H9 (cell line): ENCODE measurements at regions not wholly inside any gene's neighbourhood (a gene's known extent, or its start where the extent isn't known, plus 50 kb on each side); places are given as distances from the start of the nearest gene placed in this dataset.

Source experiments
- DNase-seq: peaks from one replicate; pipeline ENCODE4 v3.0.0-alpha.2; 2017
- H2AFZ ChIP-seq: one replicate; pipeline ENCODE4 v1.6.1; 2013; ENCODE audit warnings: mild to moderate bottlenecking, low read length, control low read depth, moderate library complexity
- H2AK5ac ChIP-seq: 2 replicates; pipeline ENCODE4 v1.6.1; 2013; ENCODE audit warnings: low read length, control low read depth, mixed read lengths; ENCODE audit not compliant: insufficient read length
- H2BK120ac ChIP-seq: one replicate; pipeline ENCODE4 v1.6.1; 2013; ENCODE audit warnings: low read depth, mild to moderate bottlenecking, low read length, control low read depth, inconsistent platforms; ENCODE audit not compliant: poor library complexity, severe bottlenecking
- H2BK12ac ChIP-seq: 2 replicates; pipeline ENCODE4 v1.6.1; 2013; ENCODE audit warnings: low read length, control low read depth, mixed read lengths, low read depth; ENCODE audit not compliant: insufficient read length
- H2BK15ac ChIP-seq: 2 replicates; pipeline ENCODE4 v1.6.1; 2013; ENCODE audit warnings: low read depth, low read length, control low read depth
- H2BK20ac ChIP-seq: one replicate; pipeline ENCODE4 v1.6.1; 2013; ENCODE audit warnings: low read depth, mild to moderate bottlenecking, low read length, control low read depth, inconsistent platforms; ENCODE audit not compliant: poor library complexity, severe bottlenecking
- H2BK5ac ChIP-seq: 2 replicates; pipeline ENCODE4 v1.6.1; 2013; ENCODE audit warnings: low read length, control low read depth, mixed read lengths; ENCODE audit not compliant: insufficient read length
- H3K14ac ChIP-seq: 2 replicates; pipeline ENCODE4 v1.6.1; 2013; ENCODE audit warnings: low read length, control low read depth; ENCODE audit not compliant: insufficient read depth
- H3K18ac ChIP-seq: 2 replicates; pipeline ENCODE4 v1.6.1; 2013; ENCODE audit warnings: low read depth, mild to moderate bottlenecking, mixed read lengths, low read length, control low read depth; ENCODE audit not compliant: insufficient read length
- H3K23ac ChIP-seq: 2 replicates; pipeline ENCODE4 v1.6.1; 2013; ENCODE audit warnings: low read length, control low read depth, mixed read lengths, low read depth; ENCODE audit not compliant: insufficient read length
- H3K23me2 ChIP-seq: 2 replicates; pipeline ENCODE4 v1.6.1; 2013; ENCODE audit warnings: low read depth, mild to moderate bottlenecking, mixed read lengths, low read length, control low read depth; ENCODE audit not compliant: insufficient read length, poor library complexity, severe bottlenecking
- H3K27ac ChIP-seq: 2 replicates; pipeline ENCODE4 v1.5.1; 2013; ENCODE audit warnings: low read length, control low read depth, mixed read lengths, low read depth; ENCODE audit not compliant: insufficient read length
- H3K27me3 ChIP-seq: 2 replicates; pipeline ENCODE4 v1.6.1; 2013; ENCODE audit warnings: low read length, control low read depth, inconsistent platforms; ENCODE audit not compliant: insufficient read depth
- H3K4ac ChIP-seq: 2 replicates; pipeline ENCODE4 v1.6.1; 2013; ENCODE audit warnings: low read depth, mild to moderate bottlenecking, control low read depth, inconsistent platforms, low read length, moderate library complexity
- H3K4me1 ChIP-seq: 2 replicates; pipeline ENCODE4 v1.6.1; 2013; ENCODE audit warnings: low read length, control low read depth, inconsistent platforms; ENCODE audit not compliant: insufficient read depth
- H3K4me2 ChIP-seq: 2 replicates; pipeline ENCODE4 v1.6.1; 2013; ENCODE audit warnings: low read length, control low read depth, mixed read lengths; ENCODE audit not compliant: insufficient read length, insufficient read depth
- H3K56ac ChIP-seq: 2 replicates; pipeline ENCODE4 v1.6.1; 2013; ENCODE audit warnings: low read depth, mild to moderate bottlenecking, mixed read lengths, low read length, control low read depth; ENCODE audit not compliant: insufficient read length
- H3K79me1 ChIP-seq: 2 replicates; pipeline ENCODE4 v1.6.1; 2013; ENCODE audit warnings: low read depth, mild to moderate bottlenecking, moderate library complexity, low read length, control low read depth, inconsistent platforms; ENCODE audit not compliant: insufficient read depth, poor library complexity, severe bottlenecking
- H3K79me2 ChIP-seq: 2 replicates; pipeline ENCODE4 v1.6.1; 2013; ENCODE audit warnings: low read length, control low read depth, inconsistent platforms; ENCODE audit not compliant: insufficient read depth
- H3K9ac ChIP-seq: 2 replicates; pipeline ENCODE4 v1.6.1; 2013; ENCODE audit warnings: low read length, control low read depth, mixed read lengths; ENCODE audit not compliant: insufficient read length; ENCODE audit errors: extremely low read depth
- H3K9me3 ChIP-seq: one replicate; pipeline ENCODE4 v1.6.1; 2013; ENCODE audit warnings: low read depth, low read length, inconsistent platforms; ENCODE audit not compliant: control insufficient read depth
- H3T11ph ChIP-seq: one replicate; pipeline ENCODE4 v1.6.1; 2013; ENCODE audit warnings: mild to moderate bottlenecking, low read length, control low read depth, inconsistent platforms
- H4K20me1 ChIP-seq: one replicate; pipeline ENCODE4 v1.6.1; 2013; ENCODE audit not compliant: control insufficient read depth, insufficient read length, insufficient read depth
- H4K5ac ChIP-seq: 2 replicates; pipeline ENCODE4 v1.6.1; 2013; ENCODE audit warnings: low read depth, mild to moderate bottlenecking, mixed read lengths, low read length, control low read depth; ENCODE audit not compliant: insufficient read length
- H4K8ac ChIP-seq: replicated peaks from 2 replicates; pipeline ENCODE4 v1.6.1; 2013; ENCODE audit warnings: low read length, control low read depth, mixed read lengths, low read depth; ENCODE audit not compliant: insufficient read length
- H4K91ac ChIP-seq: 2 replicates; pipeline ENCODE4 v1.6.1; 2013; ENCODE audit warnings: low read depth, mild to moderate bottlenecking, moderate library complexity, mixed read lengths, low read length, control low read depth; ENCODE audit not compliant: insufficient read length
- H3K27ac Mint-ChIP-seq, 3 experiments: 2 replicates in 2 of 3; 3 replicates in 1 of 3; pipeline ENCODE4 v1.8.0; 2020 to 2021; ENCODE audit warnings: mixed read lengths in 3 of 3, mild to moderate bottlenecking in 1 of 3, moderate library complexity in 1 of 3
- H3K27me3 Mint-ChIP-seq: 2 replicates; pipeline ENCODE4 v1.8.0; 2021; ENCODE audit warnings: low read depth, mild to moderate bottlenecking, moderate library complexity, mixed read lengths
- H3K36me3 Mint-ChIP-seq, 3 experiments: 2 replicates in 2 of 3; 3 replicates in 1 of 3; pipeline ENCODE4 v1.8.0; 2020 to 2021; ENCODE audit warnings: low read depth in 3 of 3, mixed read lengths in 3 of 3; ENCODE audit not compliant: insufficient read depth in 1 of 3
- H3K4me1 Mint-ChIP-seq, 2 experiments: 2 replicates each; pipeline ENCODE4 v1.8.0; 2020; ENCODE audit warnings: mixed read lengths in 2 of 2
- H3K4me3 Mint-ChIP-seq, 2 experiments: 2 replicates in 1 of 2; 3 replicates in 1 of 2; pipeline ENCODE4 v1.8.0; 2020 to 2021; ENCODE audit warnings: mild to moderate bottlenecking in 2 of 2, mixed read lengths in 2 of 2, moderate library complexity in 1 of 2
- H3K9me3 Mint-ChIP-seq, 2 experiments: 2 replicates in 1 of 2; 3 replicates in 1 of 2; pipeline ENCODE4 v1.8.0; 2020; ENCODE audit warnings: mild to moderate bottlenecking in 2 of 2, mixed read lengths in 2 of 2, moderate library complexity in 1 of 2
- WGBS: extraction: QIAGEN DNeasy Blood & Tissue Kit; methylation state at CpG from one replicate; pipeline ENCODE4 v1.1.7; 2013; ENCODE audit warnings: missing lambda C conversion rate, low lambda C conversion rate, mixed read lengths; ENCODE audit not compliant: insufficient read length; ENCODE audit errors: extremely low coverage; 5-methylcytosine and 5-hydroxymethylcytosine counted together
- TF ChIP-seq, protein P1 (sequence below): fragments of 200-600 bp; sonication (generic); conservative IDR thresholded peaks from 3 replicates; pipeline ENCODE4 v1.8.0; 2021; ENCODE audit warnings: antibody characterized with exemption, mild to moderate bottlenecking

DNA sequence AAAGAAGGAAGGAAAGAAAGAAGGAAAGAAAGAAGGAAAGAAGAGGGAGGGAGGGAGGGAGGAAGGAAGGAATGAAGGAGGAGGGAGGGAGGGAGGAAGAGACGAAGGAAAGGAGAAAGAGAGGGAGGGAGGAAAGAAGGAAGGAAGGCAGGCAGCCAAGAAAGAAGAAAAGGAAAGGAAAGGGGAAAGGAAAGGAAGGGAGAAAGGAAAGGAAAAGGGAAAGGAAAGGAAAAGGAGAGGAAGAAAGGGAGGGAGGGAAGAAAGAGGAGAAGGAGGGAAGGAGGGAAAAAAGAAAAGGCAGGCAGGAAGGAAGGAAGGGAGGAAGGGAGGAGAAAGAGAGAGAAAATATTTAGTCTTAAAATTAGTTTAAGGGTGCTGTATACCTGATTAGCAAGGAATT is 704.1 kb downstream of the LUZP2 start:
- H3K4me1 ChIP-seq: no peaks in the 10 kb centered on the region
- H4K20me1 ChIP-seq: no peaks in the 10 kb centered on the region
- no CpG with 5 or more reads among the region's 1 CpG for WGBS
- no peak overlapping the region for H2BK120ac ChIP-seq
- no peak overlapping the region for H3K56ac ChIP-seq
- no peak overlapping the region for H4K91ac ChIP-seq
- no peak overlapping the region for H2BK12ac ChIP-seq
- H3K27ac ChIP-seq: no peak overlapping the region
- no peak overlapping the region for H2BK20ac ChIP-seq
- Mint-ChIP-seq H3K4me3 (no peak overlapping the region), H3K4me1 (peaks cover 12 to 13% of the 10 kb centered on the region in 2 experiments), H3K27ac (peak overlapping the region in 2 of 3 experiments; percentile 20 to 43; a peak in 3 of 7 replicates), H3K9me3 (peaks cover 3% of the 10 kb centered on the region in 2 experiments; a peak in 3 of 5 replicates), H3K27me3 (no peaks in the 10 kb centered on the region), H3K36me3 (peaks cover 0 to 4% (median 0%) of the 10 kb centered on the region in 3 experiments; a peak in 3 of 7 replicates)
- H4K5ac ChIP-seq: no peak overlapping the region
- H2BK15ac ChIP-seq: no peak overlapping the region
- H3K27me3 ChIP-seq: no peaks in the 10 kb centered on the region
- no peaks in the 10 kb centered on the region for H3K79me2 ChIP-seq
- TF ChIP-seq, protein P1, sequence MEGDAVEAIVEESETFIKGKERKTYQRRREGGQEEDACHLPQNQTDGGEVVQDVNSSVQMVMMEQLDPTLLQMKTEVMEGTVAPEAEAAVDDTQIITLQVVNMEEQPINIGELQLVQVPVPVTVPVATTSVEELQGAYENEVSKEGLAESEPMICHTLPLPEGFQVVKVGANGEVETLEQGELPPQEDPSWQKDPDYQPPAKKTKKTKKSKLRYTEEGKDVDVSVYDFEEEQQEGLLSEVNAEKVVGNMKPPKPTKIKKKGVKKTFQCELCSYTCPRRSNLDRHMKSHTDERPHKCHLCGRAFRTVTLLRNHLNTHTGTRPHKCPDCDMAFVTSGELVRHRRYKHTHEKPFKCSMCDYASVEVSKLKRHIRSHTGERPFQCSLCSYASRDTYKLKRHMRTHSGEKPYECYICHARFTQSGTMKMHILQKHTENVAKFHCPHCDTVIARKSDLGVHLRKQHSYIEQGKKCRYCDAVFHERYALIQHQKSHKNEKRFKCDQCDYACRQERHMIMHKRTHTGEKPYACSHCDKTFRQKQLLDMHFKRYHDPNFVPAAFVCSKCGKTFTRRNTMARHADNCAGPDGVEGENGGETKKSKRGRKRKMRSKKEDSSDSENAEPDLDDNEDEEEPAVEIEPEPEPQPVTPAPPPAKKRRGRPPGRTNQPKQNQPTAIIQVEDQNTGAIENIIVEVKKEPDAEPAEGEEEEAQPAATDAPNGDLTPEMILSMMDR: no peak
- no peaks in the 10 kb centered on the region for H3K79me1 ChIP-seq
- no peak overlapping the region for H2BK5ac ChIP-seq
- no peak overlapping the region for H3K9ac ChIP-seq
- no peak overlapping the region for H3K4me2 ChIP-seq
- H3T11ph ChIP-seq: no peak overlapping the region
- H3K18ac ChIP-seq: no peak overlapping the region
- no peak overlapping the region for H3K14ac ChIP-seq
- no peak overlapping the region for H2AK5ac ChIP-seq
- no peak for DNase-seq
- no peak overlapping the region for H3K23ac ChIP-seq
- H4K8ac ChIP-seq: no peak overlapping the region
- H3K23me2 ChIP-seq: no peaks in the 10 kb centered on the region
- H3K4ac ChIP-seq: no peak overlapping the region
- H2AFZ ChIP-seq: no peak overlapping the region
- H3K9me3 ChIP-seq: no peaks in the 10 kb centered on the region
